HG02870 (cell line): ENCODE measurements at regions not wholly inside any gene's neighbourhood (a gene's known extent, or its start where the extent isn't known, plus 50 kb on each side); places are given as distances from the start of the nearest gene placed in this dataset.
"Not testable (repeated sequence)": the region's sequence is repeated elsewhere in the genome, so short reads cannot be mapped to it uniquely, and the experiment has no call there.

Experiments used
- ATAC-seq: cut with Tn5 transposase; IDR thresholded peaks from one replicate; pipeline ENCODE4 v1.9.1; 2021; ENCODE audit warnings: mild to moderate bottlenecking, moderate library complexity; ENCODE audit not compliant: unreplicated experiment

DNA sequence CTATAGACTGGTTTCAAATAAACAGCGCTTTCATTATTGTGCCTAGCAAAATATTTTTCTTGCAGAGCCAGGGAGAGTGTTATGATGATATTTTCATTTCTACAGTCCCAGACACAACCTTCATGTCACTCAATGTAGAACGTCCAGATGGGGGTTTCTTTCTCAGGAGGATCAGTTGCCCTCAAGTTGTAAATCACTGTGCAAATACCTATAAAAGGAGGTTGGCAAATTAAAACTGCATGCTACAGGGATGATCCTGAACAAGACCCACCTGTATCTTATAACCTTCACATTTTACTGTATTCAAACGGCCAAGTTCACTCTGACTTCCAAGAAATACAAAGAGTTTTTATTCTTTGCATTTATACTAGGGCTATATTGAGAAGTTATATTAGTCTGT, 486.0 kb downstream of the EDEM1 start:
- ATAC-seq: no peak

DNA sequence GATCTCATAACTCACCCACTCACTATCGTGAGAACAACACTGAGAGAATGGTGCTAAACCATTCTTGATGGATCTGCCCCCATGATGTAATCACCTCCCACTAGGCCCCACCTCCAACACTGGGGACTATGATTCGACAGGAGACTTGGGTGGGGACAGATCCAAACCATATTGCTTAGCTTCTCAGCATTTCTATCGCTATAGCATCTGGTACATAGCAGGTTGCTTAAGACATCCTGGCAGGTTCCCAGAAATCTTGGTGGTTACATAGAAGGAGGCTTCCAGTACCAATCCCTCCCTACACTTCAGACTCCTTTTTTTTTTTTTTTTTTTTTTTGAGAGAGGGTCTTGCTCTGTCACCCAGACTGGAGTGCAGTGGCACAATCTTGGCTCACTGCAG, 487.8 kb downstream of the EDEM1 start:
- no peak for ATAC-seq

DNA sequence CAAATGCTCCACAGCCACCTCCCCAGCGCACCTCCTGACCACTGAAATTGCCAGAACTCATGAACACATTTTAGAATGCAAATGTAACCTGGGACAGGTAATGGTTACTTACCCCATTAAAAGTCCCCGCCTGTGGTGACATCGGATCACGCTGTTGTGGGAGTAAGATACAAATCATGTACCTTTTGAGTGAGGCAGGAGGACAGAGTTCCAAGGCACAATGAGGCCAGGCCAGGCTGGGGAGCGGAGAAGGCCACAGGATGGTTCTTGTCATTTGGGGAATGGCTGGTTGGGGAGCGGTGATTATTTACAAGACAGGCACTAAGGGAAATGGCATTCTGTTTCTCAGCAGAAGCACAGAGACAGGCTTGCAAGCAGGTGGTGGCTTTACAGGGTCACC, 490.0 kb downstream of the EDEM1 start:
- no peak for ATAC-seq

DNA sequence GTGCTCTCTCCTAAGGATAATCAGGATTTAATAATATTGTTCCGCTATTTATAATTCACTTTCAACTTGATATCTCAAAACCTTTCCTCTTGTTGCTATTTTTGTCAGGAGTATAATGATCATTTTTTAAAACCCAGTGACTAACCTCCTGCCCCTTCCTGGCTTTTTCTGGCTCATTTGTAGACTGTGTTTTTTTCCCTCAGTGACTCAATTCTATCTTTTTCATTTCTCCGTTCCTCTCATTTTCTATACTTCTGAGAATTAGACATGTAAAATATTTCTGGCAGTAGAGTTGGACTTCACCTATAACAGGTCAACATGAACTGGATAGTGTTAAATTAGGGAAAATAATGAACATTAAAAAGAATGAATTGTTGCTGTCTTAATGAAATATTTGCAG, 490.7 kb downstream of the EDEM1 start:
- no peak for ATAC-seq

DNA sequence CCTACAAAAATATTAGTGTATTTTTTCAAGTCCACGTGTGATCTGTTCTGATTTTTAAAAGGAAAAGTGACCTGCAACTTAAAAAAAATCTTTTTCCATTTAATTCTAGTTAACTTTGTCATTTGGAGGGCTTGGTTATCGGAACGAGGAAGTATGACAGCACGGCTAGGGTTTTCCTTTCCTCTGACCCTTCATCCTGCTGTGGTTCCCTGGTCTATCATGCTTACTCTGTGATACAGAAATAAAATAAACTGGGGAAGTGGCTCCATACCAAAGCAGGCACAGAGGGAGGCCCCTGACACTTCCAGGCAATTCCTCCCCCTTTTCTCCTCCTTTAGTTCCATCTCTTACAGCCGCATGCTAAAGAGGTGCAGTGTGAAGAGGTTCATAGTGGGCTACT, 491.3 kb downstream of the EDEM1 start:
- ATAC-seq: no peak

DNA sequence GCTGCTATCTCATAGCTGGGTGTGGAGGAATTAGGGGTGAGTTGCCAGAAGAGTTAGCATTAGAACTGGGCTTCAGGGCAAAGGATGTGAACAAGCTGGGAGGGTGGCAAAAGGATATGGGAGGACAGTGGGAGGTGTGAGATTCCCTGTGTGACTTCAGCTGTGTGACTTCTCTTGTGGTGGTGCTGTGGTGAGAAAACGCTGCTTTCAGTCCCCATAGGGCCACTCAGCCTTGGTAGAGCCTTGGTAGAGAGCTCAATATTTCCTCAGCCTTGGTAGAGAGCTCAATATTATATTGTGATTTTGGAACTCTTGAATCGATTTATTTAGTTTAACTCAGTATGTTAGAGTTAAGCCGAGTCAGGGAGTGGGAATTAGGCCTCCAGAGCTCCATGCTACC, 499.7 kb downstream of the EDEM1 start:
- no peak for ATAC-seq

DNA sequence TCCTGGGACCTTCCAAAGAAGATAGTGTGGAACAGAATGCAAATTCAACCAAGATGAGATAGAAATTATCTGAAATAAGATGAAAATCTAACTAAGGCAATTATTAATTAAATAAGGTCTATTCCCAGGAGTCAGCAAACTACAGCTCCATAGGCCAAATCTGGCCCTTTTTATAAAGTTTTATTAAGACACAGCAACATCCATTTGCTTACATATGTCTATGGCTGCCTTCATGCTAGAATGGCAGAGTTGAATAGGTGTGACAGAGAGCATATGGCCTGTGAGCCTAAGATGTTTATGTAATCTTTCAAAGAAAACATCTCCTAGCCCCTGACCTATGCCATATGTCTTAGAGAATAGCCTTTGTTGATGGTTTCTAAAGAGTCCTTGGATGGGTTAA, 503.0 kb downstream of the EDEM1 start:
- ATAC-seq: no peak

DNA sequence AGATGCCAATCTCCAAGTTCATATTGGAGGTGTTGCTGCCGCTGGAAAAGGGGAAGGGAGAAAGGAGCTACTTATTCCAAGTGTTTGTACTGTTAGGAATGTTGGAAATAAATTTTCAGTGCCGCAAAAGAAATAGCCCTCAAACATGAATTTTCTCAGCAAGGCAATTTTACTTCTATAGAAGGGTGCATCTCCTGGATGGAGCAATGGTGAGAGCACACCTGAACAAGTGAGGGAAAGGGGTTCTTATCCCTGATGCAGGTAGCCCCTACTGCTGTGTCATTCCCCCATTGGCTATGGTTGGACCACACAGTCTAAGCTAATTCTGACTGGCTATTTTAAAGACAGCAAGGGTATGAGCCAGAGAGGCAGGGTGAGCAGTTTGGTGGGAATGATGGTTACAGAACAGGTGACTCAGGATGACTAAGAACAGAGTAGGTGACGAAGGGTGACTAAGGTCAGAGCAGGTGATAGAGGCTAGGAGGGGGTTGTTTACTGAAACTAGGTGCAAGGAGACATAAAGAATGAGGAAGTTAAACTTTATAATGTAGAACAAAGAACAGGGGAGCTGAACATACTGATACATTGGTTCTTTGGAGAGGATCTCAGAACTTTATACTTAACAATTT, 503.5 kb downstream of the EDEM1 start:
- no peak for ATAC-seq

DNA sequence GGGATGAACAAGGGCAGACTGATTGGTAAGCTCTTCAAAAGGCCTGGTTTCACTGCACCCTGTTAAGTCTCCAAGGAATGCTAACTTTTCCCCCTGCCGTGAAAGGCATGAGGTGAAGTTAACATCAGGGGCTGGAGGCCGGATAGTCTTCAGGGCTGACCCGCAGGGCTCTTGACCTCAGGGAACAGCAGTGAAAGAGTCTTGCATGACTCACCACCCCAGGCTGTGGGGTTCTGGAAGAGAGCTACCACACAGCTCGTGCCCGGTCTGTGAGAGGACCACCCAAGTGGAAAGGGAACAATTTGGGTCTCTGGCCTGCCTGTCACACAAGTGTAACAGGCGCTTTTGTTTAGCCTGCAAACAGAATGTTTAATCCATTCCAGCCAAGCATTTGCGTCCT, 504.9 kb downstream of the EDEM1 start:
- no peak for ATAC-seq

DNA sequence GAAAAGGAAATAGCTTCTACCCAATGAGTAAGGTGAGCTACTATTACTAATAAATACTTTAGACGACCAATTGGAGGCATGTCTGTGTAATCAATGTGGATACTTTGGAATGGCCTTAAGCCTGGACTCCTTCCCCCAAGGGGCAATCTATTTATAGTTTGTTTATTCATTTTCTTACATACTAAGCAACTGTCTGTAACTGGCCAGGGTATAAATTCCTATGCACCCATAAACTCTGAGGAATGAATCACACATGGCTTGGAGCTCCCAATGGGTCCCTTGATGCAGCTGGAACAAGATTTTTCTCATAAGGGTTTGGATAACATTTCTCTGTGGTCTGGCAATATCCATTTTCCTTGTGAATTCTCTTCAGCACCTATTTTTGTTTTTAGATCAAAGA, 506.8 kb downstream of the EDEM1 start:
- no peak for ATAC-seq

DNA sequence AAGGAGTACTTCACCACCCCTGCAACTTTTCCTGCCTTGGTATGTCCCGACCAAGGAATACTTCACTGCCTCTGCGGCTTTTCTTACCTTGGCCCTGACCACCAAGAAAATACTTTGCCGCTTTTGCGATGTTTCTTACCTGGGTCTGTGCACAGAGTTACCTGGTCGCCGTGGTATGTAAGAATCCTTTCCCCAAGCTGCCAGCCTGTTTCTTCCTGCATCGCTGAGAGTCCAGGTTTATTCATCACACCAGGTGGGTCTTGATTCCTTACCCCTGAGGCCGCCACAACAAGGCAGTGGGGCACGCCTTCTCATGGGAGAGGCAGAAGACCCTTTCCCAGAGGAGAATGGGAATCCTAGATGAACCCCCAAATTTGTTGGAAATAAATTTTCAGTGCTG, 511.3 kb downstream of the EDEM1 start:
- ATAC-seq: no peak

DNA sequence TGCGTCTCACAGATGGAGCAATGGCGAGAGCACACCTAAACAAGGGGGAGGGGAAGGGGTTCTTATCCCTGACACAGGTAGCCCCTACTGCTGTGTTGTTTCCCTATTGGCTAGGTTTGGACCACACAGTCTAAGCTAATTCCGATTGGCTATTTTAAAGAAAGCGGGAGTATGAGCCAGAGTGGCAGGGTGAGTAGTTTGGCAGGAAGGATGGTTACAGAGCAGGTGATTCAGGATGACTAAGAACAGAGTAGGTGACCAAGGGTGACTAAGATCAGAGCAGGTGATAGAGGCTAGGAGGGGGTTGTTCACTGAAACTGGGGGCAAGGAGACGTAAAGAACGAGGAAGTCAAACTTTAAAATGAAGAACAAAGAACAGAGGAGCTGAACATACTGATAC, 511.8 kb downstream of the EDEM1 start:
- no peak for ATAC-seq

DNA sequence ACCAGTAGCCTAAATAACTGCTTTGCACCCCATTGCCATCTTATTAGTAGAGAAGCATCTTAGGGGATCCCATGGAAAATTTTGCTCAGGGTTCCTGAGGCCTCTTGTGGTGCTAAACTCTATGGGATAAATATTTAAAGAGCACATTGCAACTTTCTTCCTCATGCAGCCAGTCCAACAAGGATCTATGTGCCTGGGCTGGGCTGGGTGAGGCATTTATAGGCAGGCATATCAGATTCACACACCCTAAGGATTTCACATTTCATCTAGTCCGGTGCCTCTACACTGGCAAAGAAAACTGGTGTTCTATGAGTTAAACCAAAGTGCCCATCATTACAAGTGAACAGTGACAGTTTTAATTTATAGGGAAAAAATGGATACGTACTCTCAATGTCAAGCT, 512.3 kb downstream of the EDEM1 start:
- ATAC-seq: no peak

DNA sequence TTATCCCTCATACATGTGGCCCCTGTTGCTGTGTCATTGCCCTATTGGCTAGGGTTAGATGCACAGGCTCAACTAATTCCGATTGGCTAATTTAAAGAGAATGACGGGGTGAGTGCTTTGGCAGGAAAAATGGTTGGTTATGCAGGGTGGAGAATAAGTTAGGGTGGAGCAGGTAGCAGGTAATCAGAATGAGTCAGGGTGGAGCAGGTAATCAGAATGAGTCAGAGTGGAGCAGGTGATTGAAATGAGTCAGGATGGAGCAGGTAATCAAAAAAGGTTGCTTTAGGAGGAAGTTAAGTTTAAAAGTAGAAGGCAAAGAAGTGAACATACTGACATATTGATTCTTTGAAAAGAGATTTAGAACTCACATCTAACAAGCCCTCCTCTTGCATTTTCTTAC, 513.5 kb downstream of the EDEM1 start:
- not testable (repeated sequence) for ATAC-seq

DNA sequence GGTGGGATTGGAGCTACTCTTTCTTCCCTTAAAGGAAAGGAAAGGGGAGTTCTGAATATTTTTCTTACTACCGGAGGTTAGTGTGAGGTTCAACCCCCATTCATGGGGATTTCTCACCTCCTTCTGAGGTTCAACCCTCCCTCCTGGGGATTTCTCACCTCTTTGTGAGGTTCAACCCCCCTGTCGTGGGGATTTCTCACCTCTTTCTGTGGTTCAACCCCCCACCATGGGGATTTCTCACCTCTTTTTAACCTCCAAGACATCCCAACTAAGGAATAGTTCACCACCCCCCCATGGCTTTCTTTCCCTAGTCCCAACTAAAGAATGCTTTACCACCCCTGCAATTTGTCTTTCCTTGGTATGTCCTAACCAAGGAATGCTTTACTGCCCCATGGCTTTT, 520.3 kb downstream of the EDEM1 start:
- no peak for ATAC-seq

DNA sequence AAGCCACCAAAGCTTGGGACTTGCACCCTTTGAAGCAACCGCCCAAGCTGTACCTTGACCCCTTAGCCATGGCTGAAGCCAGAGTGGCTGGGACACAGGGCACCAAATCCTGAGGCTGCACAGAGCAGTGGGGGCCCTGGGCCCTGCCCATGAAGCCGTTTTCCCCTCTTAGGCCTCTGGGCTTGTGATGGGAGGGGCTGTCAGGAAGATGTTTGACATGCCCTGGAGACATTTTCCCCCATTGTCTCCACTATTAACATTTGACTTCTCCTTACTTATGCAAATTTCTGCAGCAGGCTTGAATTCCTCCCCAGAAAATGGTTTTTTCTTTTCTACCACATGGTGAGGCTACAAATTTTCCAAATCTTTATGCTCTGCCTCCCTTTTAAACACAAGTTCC, 522.2 kb downstream of the EDEM1 start:
- no peak for ATAC-seq

DNA sequence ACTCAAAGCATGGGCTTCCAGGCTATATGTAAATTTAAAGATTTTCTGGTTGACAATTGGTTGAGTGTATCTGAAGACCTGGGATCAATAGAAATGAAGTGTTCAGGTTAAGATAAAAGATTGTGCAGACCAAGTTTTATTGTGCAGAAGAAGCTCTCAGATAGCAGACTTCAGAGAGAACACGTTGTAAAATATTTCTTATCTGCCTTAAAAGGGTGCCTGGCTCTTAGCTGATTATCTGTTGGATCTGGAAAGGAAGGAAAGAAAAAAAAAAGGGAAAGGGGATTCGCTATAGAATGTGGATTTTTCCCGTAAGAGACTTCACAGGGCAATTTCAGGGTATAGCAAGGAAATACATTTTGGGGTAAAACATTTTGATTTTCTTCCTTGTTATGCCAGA, 523.2 kb downstream of the EDEM1 start:
- ATAC-seq: no peak

DNA sequence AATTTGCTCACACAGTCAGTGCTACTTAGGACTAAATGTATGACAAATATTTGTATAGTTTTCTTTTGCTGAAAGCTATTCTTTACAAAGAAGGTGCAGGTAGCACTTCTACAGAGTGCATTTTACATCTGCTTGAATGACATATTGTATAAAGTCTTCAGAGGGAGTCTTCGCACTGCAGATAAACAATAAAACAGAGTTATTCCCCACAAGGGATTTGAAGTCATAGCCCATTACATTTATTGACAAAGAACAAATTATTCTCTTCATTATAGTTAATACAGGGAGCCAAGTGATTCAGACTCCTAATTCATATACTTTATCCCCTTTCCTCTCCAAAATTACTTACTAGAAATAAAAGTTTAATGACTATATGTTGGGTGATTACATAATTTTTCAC, 529.7 kb downstream of the EDEM1 start:
- no peak for ATAC-seq

DNA sequence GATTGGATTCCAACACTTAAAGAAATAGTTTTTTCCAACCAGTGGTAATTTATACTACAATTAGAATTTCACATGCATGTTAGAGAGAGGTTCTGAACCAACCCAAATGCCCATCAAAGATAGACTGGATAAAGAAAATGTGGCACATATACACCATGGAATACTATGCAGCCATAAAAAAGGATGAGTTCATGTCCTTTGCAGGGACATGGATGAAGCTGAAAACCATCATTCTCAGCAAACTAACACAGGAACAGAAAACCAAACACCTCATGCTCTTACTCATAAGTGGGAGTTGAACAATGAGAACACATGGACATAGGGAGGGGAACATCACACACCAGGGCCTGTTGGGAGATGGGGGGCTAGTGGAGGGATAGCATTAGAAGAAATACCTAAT, 532.2 kb downstream of the EDEM1 start:
- not testable (repeated sequence) for ATAC-seq

DNA sequence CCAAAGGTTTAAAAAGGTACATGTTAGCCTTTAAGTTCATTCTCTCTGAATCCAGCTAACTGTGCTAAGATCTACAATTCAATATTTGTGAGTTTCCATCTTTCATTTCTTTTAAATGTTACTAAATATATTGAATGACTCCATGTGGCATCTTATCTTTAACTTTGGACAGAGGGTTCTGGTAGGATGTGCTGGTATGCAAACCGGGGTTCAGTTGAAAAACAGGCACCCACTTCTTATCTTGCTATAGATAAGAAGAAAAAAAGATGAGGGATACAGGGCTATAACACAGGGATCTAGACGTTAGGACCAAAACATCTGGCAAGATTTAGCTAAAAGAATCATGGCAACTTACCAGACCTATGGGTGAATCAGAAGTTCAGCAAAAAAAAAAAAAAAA, 538.3 kb downstream of the EDEM1 start:
- ATAC-seq: no peak

DNA sequence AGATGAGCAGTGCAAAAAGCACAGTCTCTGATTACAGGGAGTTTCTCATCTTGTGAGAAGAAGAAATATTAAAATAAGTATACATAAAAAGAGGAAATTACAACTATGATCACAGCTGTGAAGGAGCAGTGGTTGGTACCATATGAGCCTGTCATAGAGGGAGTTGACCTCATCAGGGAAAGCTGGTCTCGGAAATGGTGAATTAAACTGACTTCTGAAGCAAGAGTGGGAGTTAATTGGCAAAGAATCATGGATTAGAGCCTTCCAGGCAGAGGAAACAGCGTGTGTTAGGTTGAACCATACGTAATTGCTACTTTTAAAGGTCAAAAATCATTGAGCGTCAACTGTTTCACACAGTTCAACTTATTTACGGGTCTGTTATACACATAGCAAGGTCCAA, 539.1 kb downstream of the EDEM1 start:
- ATAC-seq: no peak

DNA sequence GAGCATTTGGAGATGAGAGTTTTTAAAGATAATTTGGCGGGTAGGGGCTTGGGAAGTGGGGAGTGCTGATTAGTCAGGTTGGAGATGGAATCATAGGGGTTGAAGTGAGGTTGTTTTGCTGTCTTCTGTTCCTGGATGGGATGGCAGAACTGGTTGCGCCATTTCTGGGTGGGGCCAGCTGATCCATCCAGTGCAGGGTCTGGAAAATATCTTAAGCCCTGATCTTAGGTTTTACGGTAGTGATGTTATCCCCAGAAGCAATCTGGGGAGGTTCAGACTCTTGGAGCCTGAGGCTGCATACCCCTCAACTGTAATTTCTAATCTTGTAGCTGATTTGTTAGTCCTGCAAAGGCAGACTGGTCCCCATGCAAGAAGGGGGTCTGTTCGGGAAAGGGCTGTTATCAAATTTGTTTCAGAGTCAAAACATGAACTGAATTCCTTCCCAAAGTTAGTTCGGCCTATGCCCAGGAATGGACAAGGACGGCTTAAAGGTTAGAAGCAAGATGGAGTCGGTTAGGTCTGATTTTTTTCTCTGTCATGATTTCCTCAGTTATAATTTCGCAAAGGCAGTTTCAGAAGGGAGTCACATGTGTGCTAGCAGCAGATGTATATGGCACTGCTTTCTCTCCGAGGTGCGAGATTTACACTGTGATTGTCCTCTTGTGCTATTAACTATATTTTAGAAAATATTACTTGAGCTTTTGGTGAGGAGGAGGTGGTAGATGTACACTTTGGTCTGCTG, 540.4 kb downstream of the EDEM1 start:
- ATAC-seq: no peak

DNA sequence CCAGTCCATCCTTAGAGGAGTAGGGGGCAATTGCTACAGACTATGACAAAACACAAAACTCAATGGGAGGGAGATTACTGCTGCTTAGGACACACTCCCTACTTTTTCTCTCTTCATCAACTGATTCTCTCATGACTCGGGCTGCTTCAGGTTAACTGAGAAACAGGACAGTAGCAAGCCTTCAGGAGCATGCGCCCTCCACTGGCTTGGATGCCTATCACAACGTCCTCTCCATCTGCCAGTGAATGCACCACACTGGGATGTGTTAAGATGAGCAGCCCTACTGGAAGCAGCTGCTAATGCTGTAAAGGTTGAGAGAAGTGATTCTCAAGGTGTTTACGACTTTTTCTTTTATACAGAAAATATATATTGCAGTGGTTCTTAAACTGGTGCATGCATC, 542.3 kb downstream of the EDEM1 start:
- ATAC-seq: no peak
